ENCODE measurements at regions not wholly inside any gene's neighbourhood (a gene's known extent, or its start where the extent isn't known, plus 50 kb on each side); places are given as distances from the start of the nearest gene placed in this dataset.

DNA sequence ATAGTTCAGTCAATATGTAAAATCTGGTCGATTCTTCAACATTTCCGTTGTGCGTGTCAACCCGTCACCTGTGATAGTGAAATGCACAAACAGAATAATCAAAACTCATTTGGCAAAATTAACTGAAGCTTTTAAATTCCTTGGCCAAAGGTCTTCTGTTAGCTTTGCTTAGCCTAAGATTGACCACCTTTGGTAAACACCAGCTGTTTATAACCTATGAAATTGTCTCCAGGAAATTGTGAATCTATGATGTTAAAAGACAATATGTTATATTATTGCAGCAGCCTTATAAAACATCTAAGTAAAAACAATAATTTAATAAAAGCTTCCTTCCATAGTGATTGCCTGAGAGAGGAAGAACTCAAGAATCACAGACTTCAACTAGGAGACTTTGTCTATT, 196.8 kb downstream of the IL15 start:
- Histone ChIP-seq H2AFZ (ENCODE audit: low read length) (no peak overlapping the region), H3K9ac (ENCODE audit: extremely low read depth, insufficient read length, low read length) (no peak overlapping the region), H3K27ac (ENCODE audit: insufficient read length, low read depth, low read length) (no peak overlapping the region), H3K23ac (ENCODE audit: insufficient read length, low read depth, low read length) (no peak overlapping the region), H4K91ac (ENCODE audit: insufficient read length, low read depth, low read length) (no peak overlapping the region), H3K79me2 (ENCODE audit: insufficient read depth, low read length) (no peaks in the 10 kb centered on the region), H3K18ac (ENCODE audit: insufficient read length, low read depth, low read length) (no peak overlapping the region), H2BK5ac (ENCODE audit: insufficient read length, low read length) (no peak overlapping the region), H3K9me3 (ENCODE audit: control insufficient read depth, low read depth, low read length) (no peaks in the 10 kb centered on the region), H3K4me1 (ENCODE audit: insufficient read depth, low read length) (no peaks in the 10 kb centered on the region), H4K20me1 (ENCODE audit: control insufficient read depth, insufficient read depth, insufficient read length) (no peaks in the 10 kb centered on the region), H4K8ac (replicated peaks; ENCODE audit: insufficient read length, low read depth, low read length) (no peak overlapping the region), H3K56ac (ENCODE audit: insufficient read length, low read depth, low read length) (no peak overlapping the region), H3K27me3 (ENCODE audit: insufficient read depth, low read length) (no peaks in the 10 kb centered on the region), H2BK12ac (ENCODE audit: insufficient read length, low read depth, low read length) (no peak overlapping the region), H2BK20ac (ENCODE audit: low read depth, low read length, poor library complexity, severe bottlenecking) (no peak overlapping the region), H2AK5ac (ENCODE audit: insufficient read length, low read length) (no peak overlapping the region), H3K4ac (ENCODE audit: low read depth, low read length) (no peak overlapping the region), H2BK15ac (ENCODE audit: low read depth, low read length) (no peak overlapping the region), H3K79me1 (ENCODE audit: insufficient read depth, low read depth, low read length, poor library complexity, severe bottlenecking) (no peaks in the 10 kb centered on the region), H2BK120ac (ENCODE audit: low read depth, low read length, poor library complexity, severe bottlenecking) (no peak overlapping the region), H3K14ac (ENCODE audit: insufficient read depth, low read length) (no peak overlapping the region), H4K5ac (ENCODE audit: insufficient read length, low read depth, low read length) (no peak overlapping the region), H3K4me2 (ENCODE audit: insufficient read depth, insufficient read length, low read length) (no peak overlapping the region), H3K23me2 (ENCODE audit: insufficient read length, low read depth, low read length, poor library complexity, severe bottlenecking) (no peaks in the 10 kb centered on the region), H3T11ph (ENCODE audit: low read length) (no peak overlapping the region)
- Mint-ChIP-seq H3K4me1 (no peaks in the 10 kb centered on the region), H3K9me3 (peaks cover 14 to 15% of the 10 kb centered on the region in 2 experiments), H3K27me3 (ENCODE audit: low read depth) (no peaks in the 10 kb centered on the region; the same call in 1 of the 2 replicates), H3K27ac (no peak overlapping the region), H3K36me3 (ENCODE audit: insufficient read depth in 1 of 3, low read depth in 3 of 3) (peaks cover 0 to 5% (median 4%) of the 10 kb centered on the region in 3 experiments; a peak in 6 of 7 replicates), H3K4me3 (no peak overlapping the region)
- no CpG with 5 or more reads among the region's 4 CpGs for WGBS (ENCODE audit: extremely low coverage, insufficient read length, low lambda C conversion rate)
- TF ChIP-seq, protein P1, sequence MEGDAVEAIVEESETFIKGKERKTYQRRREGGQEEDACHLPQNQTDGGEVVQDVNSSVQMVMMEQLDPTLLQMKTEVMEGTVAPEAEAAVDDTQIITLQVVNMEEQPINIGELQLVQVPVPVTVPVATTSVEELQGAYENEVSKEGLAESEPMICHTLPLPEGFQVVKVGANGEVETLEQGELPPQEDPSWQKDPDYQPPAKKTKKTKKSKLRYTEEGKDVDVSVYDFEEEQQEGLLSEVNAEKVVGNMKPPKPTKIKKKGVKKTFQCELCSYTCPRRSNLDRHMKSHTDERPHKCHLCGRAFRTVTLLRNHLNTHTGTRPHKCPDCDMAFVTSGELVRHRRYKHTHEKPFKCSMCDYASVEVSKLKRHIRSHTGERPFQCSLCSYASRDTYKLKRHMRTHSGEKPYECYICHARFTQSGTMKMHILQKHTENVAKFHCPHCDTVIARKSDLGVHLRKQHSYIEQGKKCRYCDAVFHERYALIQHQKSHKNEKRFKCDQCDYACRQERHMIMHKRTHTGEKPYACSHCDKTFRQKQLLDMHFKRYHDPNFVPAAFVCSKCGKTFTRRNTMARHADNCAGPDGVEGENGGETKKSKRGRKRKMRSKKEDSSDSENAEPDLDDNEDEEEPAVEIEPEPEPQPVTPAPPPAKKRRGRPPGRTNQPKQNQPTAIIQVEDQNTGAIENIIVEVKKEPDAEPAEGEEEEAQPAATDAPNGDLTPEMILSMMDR (conservative IDR thresholded peaks at IDR 0.05): no peak
- no peak for DNase-seq

All from H9 (cell line).